ENCODE measurements at regions not wholly inside any gene's neighbourhood (a gene's known extent, or its start where the extent isn't known, plus 50 kb on each side); places are given as distances from the start of the nearest gene placed in this dataset.

- TF ChIP-seq, protein P1, sequence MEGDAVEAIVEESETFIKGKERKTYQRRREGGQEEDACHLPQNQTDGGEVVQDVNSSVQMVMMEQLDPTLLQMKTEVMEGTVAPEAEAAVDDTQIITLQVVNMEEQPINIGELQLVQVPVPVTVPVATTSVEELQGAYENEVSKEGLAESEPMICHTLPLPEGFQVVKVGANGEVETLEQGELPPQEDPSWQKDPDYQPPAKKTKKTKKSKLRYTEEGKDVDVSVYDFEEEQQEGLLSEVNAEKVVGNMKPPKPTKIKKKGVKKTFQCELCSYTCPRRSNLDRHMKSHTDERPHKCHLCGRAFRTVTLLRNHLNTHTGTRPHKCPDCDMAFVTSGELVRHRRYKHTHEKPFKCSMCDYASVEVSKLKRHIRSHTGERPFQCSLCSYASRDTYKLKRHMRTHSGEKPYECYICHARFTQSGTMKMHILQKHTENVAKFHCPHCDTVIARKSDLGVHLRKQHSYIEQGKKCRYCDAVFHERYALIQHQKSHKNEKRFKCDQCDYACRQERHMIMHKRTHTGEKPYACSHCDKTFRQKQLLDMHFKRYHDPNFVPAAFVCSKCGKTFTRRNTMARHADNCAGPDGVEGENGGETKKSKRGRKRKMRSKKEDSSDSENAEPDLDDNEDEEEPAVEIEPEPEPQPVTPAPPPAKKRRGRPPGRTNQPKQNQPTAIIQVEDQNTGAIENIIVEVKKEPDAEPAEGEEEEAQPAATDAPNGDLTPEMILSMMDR (IDR thresholded peaks at IDR 0.05): no peak
- TF ChIP-seq EZH2 (IDR thresholded peaks at IDR 0.05; ENCODE audit: borderline replicate concordance, insufficient read depth, low read depth, low read length, poor library complexity, severe bottlenecking): no peak
Measured at GRCh38 chr2:120681696-120682288, 53.9 kb upstream of the GLI2 start.

All from B cell (primary cell).